Effector memory CD4-positive, alpha-beta T cell (primary cell): ENCODE measurements at regions not wholly inside any gene's neighbourhood (a gene's known extent, or its start where the extent isn't known, plus 50 kb on each side); places are given as distances from the start of the nearest gene placed in this dataset.
"Not testable (repeated sequence)": the region's sequence is repeated elsewhere in the genome, so short reads cannot be mapped to it uniquely, and the experiment has no call there.

Experiments used
- DNase-seq, 3 donors: peaks; one replicate each; pipeline ENCODE4 v3.0.0-alpha.2; 2020
- H3K27ac ChIP-seq: 2 replicates; pipeline ENCODE4 v1.7.0; 2013; ENCODE audit warnings: mild to moderate bottlenecking, low read length, moderate library complexity; ENCODE audit not compliant: insufficient read depth, poor library complexity, severe bottlenecking
- H3K27me3 ChIP-seq: replicated peaks from 2 replicates; pipeline ENCODE4 v1.7.0; 2013; ENCODE audit warnings: mild to moderate bottlenecking, low read length; ENCODE audit not compliant: insufficient read depth, control insufficient read depth, poor library complexity, severe bottlenecking
- H3K36me3 ChIP-seq: 2 replicates; pipeline ENCODE4 v1.7.0; 2013; ENCODE audit warnings: mild to moderate bottlenecking, low read length, moderate library complexity; ENCODE audit not compliant: control insufficient read depth, insufficient read depth
- H3K4me1 ChIP-seq: 2 replicates; pipeline ENCODE4 v1.7.0; 2013; ENCODE audit warnings: low read length, mild to moderate bottlenecking; ENCODE audit not compliant: control insufficient read depth, insufficient read depth, poor library complexity, severe bottlenecking
- H3K4me3 ChIP-seq: 2 replicates; pipeline ENCODE4 v1.7.0; 2013; ENCODE audit warnings: low read length, low read depth, mild to moderate bottlenecking; ENCODE audit not compliant: insufficient read depth, poor library complexity, severe bottlenecking
- H3K9me3 ChIP-seq: 2 replicates; pipeline ENCODE4 v1.7.0; 2013; ENCODE audit warnings: mild to moderate bottlenecking, low read length, moderate library complexity; ENCODE audit not compliant: control insufficient read depth

DNA sequence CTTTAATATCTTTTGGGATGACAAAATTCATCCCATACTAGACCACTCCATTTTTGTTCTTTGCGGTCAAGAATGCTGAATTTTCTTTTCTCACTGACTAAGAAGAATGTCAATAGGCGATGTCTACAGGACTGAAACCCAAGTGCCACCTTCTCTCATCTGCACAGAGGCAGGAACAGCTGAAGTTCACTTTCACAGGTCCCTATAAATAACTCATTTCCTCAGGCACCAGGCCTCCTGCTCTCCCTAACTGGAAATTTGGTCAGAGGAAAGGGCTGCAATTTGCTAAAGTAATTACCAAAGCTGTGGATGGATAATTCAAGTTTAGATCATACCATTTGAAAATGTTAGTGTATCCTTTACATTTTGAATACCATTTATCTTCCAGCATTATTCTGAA lies 142.9 kb downstream of the DIRAS2 start:
- Histone ChIP-seq H3K4me1 (no peaks in the 10 kb centered on the region), H3K27me3 (no peaks in the 10 kb centered on the region), H3K36me3 (no peaks in the 10 kb centered on the region), H3K27ac (no peak overlapping the region), H3K4me3 (no peak overlapping the region), H3K9me3 (no peaks in the 10 kb centered on the region)
- DNase-seq: no peak

DNA sequence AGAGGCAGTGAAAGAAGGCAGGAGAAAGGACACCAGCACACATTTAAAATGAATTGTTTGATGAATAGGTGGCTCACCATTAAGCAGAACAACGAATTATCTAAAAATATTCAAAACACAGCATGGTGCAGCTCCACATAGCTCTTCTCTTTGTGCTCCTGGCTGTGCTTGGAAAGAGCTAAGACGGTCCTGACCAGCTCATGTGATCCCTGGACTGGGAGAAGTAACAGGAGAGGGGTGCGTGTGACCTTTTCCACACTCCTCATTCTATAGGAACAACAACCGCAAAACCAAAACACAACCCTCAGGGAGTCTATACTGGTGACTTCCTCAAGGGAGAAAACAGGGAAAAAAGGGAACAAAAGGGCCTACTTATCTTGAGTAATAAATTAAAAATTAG lies 140.5 kb downstream of the DIRAS2 start:
- no peaks in the 10 kb centered on the region for H3K36me3 ChIP-seq
- no peaks in the 10 kb centered on the region for H3K27me3 ChIP-seq
- H3K27ac ChIP-seq: no peak overlapping the region
- H3K9me3 ChIP-seq: no peaks in the 10 kb centered on the region
- H3K4me3 ChIP-seq: no peak overlapping the region
- H3K4me1 ChIP-seq: no peaks in the 10 kb centered on the region
- no peak for DNase-seq

DNA sequence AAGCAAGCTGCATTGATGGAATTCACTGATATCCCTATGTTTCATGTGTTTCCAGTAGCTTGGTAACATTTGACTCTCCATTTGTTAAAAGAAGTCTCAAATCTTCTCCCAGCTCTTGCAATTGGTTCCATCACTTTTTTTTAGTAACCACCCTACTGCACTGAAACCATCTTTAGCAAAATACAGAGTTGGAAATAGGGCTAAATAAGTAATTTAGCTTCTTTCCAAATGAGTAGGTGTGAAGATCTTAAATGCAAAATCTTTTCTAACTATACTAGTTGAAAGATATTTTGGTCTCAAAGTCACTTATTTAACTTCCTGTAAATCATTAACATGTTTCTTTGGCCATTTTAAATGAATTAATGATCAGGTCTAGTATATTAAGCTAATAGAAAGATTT lies 138.1 kb downstream of the DIRAS2 start:
- Histone ChIP-seq H3K27ac (no peak overlapping the region), H3K27me3 (no peaks in the 10 kb centered on the region), H3K4me3 (no peak overlapping the region), H3K9me3 (no peaks in the 10 kb centered on the region), H3K36me3 (no peaks in the 10 kb centered on the region), H3K4me1 (no peaks in the 10 kb centered on the region)
- DNase-seq: no peak

DNA sequence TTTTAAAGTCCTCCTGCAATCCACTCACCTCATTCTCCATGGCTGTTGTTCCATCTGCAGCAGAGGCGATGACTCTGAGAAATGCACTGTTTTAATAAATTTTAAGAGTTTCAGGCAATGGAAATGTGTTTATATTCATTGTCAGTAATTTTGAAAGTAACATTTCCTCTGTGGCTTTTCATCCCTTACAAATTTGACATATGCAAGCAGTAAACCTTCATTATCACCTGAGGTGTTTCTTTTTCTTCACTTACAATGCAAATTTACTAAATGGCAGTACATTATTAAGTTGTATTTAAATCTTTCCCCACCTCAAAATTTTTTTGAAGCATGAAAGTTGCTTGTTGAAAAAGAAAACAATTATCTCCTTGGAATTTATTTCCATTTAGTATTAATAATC lies 136.9 kb downstream of the DIRAS2 start:
- DNase-seq: no peak
- no peak overlapping the region for H3K27ac ChIP-seq

DNA sequence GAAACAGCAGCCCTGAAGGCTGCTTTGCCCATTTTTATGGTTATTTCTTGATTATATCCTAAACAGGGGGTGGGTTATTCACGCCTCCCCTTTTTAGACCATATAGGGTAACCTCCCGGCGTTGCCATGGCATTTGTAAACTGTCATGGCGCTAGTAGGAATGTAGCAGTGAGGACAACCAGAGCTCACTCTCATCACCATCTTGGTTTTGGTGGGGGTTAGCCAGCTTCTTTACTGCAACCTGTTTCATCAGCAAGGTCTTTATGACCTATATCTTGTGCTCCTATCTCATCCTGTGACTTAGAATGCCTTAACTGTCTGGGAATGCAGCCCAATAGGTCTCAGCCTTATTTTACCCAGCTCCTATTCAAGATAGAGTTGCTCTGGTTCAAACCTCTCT lies 136.2 kb downstream of the DIRAS2 start:
- not testable (repeated sequence) for H3K4me3 ChIP-seq, DNase-seq, H3K9me3 ChIP-seq, H3K27ac ChIP-seq, H3K27me3 ChIP-seq, H3K36me3 ChIP-seq, H3K4me1 ChIP-seq

More for the DNA sequence above, 136.9 kb downstream of the DIRAS2 start:
- no peaks in the 10 kb centered on the region for H3K27me3 ChIP-seq
- H3K4me3 ChIP-seq: no peak overlapping the region
- H3K9me3 ChIP-seq: no peaks in the 10 kb centered on the region
- no peaks in the 10 kb centered on the region for H3K36me3 ChIP-seq
- no peaks in the 10 kb centered on the region for H3K4me1 ChIP-seq

DNA sequence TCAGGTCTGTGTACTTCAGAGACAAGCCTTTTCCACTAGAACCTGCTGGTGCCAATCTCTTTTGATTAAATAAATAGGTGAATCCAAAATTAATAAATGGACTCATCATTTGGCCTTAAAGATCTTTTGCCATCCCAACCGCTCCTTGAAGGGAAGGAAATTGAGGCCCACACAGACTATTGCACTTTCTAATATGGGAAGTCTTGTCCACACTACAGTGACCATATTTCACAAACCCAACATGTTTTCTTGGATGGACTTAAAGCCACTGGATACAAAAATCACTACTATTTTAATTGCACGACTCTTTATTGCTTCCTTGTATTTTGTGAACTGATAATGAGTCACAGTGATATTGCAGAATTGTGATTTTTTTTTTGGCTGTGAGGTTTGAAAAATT lies 135.0 kb downstream of the DIRAS2 start:
- H3K4me3 ChIP-seq: no peak overlapping the region
- DNase-seq: no peak
- H3K27me3 ChIP-seq: no peaks in the 10 kb centered on the region
- no peaks in the 10 kb centered on the region for H3K4me1 ChIP-seq
- H3K27ac ChIP-seq: no peak overlapping the region
- no peaks in the 10 kb centered on the region for H3K36me3 ChIP-seq
- H3K9me3 ChIP-seq: no peaks in the 10 kb centered on the region

DNA sequence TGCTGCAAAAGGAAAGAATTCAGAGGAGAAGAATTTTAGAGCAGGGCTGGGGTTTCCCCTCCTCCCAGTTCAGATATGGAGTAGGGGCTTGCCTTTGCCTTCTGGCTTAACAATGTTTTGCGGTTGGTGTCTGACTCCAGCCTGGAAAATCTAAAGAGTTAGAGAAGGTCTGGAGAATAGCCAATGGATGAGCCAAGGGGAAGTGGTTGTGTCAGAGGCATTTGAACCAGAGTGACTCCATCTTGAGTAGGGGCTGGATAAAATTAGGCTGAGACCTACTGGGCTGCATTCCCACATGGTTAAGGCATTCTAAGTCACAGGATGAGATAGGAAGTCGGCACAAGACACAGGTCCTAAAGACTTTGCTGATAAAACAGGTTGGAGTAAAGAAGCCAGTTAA lies 133.7 kb downstream of the DIRAS2 start:
- Histone ChIP-seq H3K4me3 (no peak overlapping the region), H3K9me3 (no peaks in the 10 kb centered on the region), H3K27ac (no peak overlapping the region), H3K4me1 (no peaks in the 10 kb centered on the region), H3K36me3 (no peaks in the 10 kb centered on the region), H3K27me3 (no peaks in the 10 kb centered on the region)
- no peak for DNase-seq

DNA sequence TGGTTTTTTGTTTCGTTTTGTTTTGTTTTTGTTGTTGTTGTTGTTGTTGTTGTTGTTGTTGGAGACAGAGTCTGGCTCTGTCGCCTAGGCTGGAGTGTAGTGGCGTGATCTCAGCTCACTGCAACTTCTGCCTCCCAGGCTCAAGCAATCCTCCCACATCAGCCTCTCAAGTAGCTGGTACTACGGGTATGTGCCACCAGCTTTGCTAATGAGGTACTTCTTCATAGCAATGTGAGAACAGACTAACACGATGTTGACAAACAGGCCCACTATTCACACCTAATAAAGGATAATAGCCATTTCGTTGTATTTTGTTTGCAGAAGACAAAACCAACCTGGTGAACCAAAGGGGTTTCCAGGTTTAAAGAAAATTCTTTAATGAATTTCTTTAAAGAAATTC lies 130.9 kb downstream of the DIRAS2 start:
- no peaks in the 10 kb centered on the region for H3K4me1 ChIP-seq
- no peak overlapping the region for H3K27ac ChIP-seq
- H3K9me3 ChIP-seq: no peaks in the 10 kb centered on the region
- H3K27me3 ChIP-seq: no peaks in the 10 kb centered on the region
- DNase-seq: no peak
- H3K4me3 ChIP-seq: no peak overlapping the region
- no peaks in the 10 kb centered on the region for H3K36me3 ChIP-seq

DNA sequence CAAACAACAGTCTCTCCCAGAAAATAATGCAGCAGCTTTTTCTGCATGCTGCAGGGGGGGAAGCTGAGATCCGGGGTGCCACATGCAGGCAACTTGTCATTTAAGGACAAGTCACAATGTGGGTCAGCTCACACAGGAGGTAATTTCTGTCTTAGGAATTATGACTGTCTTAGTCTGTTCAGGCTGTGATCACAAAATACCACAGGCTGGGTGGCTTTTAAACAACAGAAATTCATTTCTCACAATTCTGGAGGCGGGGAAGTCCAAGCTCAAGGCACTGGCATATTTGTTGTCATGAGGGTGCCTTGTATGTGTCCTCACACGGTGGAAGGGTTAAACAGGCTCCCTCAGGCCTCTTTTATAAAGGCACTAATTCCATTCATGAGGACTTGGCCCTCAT lies 127.7 kb downstream of the DIRAS2 start:
- Histone ChIP-seq H3K27me3 (no peaks in the 10 kb centered on the region), H3K36me3 (no peaks in the 10 kb centered on the region), H3K4me1 (no peaks in the 10 kb centered on the region), H3K4me3 (no peak overlapping the region), H3K9me3 (no peaks in the 10 kb centered on the region), H3K27ac (no peak overlapping the region)
- DNase-seq: no peak

DNA sequence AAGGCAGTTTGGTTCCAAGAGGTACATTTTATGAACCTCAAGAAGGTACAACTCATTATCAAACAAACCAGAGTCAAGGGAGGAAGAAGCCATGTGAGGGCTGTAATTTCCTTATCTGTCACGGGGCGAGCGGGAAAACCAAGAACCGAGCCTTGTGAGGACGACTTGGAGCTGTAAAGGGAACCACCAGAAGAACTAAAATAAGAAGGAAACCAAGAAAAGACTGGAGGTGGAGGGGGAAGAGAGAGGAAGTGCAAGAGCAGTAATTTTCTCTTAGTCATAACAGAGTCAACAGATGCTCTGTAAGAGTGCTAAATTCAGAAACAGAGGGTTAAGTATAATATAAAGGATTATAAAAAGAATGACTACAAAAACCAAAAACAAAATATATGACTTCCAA lies 127.1 kb downstream of the DIRAS2 start:
- no peaks in the 10 kb centered on the region for H3K9me3 ChIP-seq
- H3K4me3 ChIP-seq: no peak overlapping the region
- no peaks in the 10 kb centered on the region for H3K36me3 ChIP-seq
- no peak for DNase-seq
- H3K27ac ChIP-seq: no peak overlapping the region
- no peaks in the 10 kb centered on the region for H3K4me1 ChIP-seq
- no peaks in the 10 kb centered on the region for H3K27me3 ChIP-seq

DNA sequence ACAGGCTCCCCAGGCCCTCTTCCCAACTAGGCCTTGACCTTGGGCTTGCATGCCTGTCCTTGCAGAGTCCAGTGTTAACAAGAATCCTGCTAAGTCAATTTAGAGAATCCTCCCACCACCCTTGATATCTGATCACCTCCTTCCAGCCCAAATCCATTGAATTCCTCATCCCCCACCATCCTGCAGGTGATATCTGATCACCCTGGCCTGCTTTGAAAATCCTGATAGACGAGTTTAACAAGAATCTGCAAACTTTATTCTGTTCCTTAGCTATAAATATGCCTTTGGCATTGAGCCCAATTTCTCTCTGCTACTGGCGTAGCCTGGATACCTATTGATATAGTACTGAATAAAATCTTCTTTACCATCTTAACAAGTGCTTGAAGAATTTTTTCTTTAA lies 125.5 kb downstream of the DIRAS2 start:
- H3K4me3 ChIP-seq: no peak overlapping the region
- no peak overlapping the region for H3K27ac ChIP-seq
- H3K4me1 ChIP-seq: no peaks in the 10 kb centered on the region
- no peaks in the 10 kb centered on the region for H3K36me3 ChIP-seq
- H3K9me3 ChIP-seq: no peaks in the 10 kb centered on the region
- H3K27me3 ChIP-seq: no peaks in the 10 kb centered on the region
- no peak for DNase-seq
